Effector CD8-positive, alpha-beta T cell (primary cell): ENCODE measurements at regions not wholly inside any gene's neighbourhood (a gene's known extent, or its start where the extent isn't known, plus 50 kb on each side); places are given as distances from the start of the nearest gene placed in this dataset.

Experiments used
- DNase-seq: peaks from one replicate; lab custom pipeline; 2025; lab: John Stamatoyannopoulos, UW

GRCh38 chr12:127411166-127411915, 855.6 kb upstream of the TMEM132C start:
- no peak for DNase-seq

GRCh38 chr12:127411981-127412380, 855.0 kb upstream of the TMEM132C start:
- no peak for DNase-seq

- no peak for DNase-seq
These were observed 854.1 kb upstream of the TMEM132C start for GRCh38 chr12:127412866-127413265.

GRCh38 chr12:127414186-127414585, 852.8 kb upstream of the TMEM132C start:
- no peak for DNase-seq

GRCh38 chr12:127414636-127415035, 852.3 kb upstream of the TMEM132C start:
- DNase-seq, result no peak

GRCh38 chr12:127416796-127417195, 850.2 kb upstream of the TMEM132C start:
- DNase-seq, result no peak

- DNase-seq, result no peak
These were observed 847.9 kb upstream of the TMEM132C start for GRCh38 chr12:127419111-127419510.

- no peak for DNase-seq
These were observed 845.4 kb upstream of the TMEM132C start for GRCh38 chr12:127421614-127422013.

GRCh38 chr12:127422935-127423566, 843.9 kb upstream of the TMEM132C start:
- DNase-seq, result no peak

- no peak for DNase-seq
These were observed 841.5 kb upstream of the TMEM132C start for GRCh38 chr12:127425474-127425873.

- no peak for DNase-seq
These were observed 838.5 kb upstream of the TMEM132C start for GRCh38 chr12:127428420-127428819.

- no peak for DNase-seq
These were observed 837.3 kb upstream of the TMEM132C start for GRCh38 chr12:127429551-127430285.

GRCh38 chr12:127430401-127430800, 836.6 kb upstream of the TMEM132C start:
- no peak for DNase-seq

GRCh38 chr12:127431177-127431576, 835.8 kb upstream of the TMEM132C start:
- DNase-seq, result no peak

GRCh38 chr12:127431594-127431993, 835.4 kb upstream of the TMEM132C start:
- no peak for DNase-seq

- no peak for DNase-seq
These were observed 831.5 kb upstream of the TMEM132C start for GRCh38 chr12:127435439-127435838.

- no peak for DNase-seq
These were observed 828.3 kb upstream of the TMEM132C start for GRCh38 chr12:127438512-127439244.

GRCh38 chr12:127445581-127446139, 821.3 kb upstream of the TMEM132C start:
- DNase-seq, result no peak

GRCh38 chr12:127448906-127449305, 818.1 kb upstream of the TMEM132C start:
- DNase-seq, result no peak

- no peak for DNase-seq
These were observed 816.1 kb upstream of the TMEM132C start for GRCh38 chr12:127450826-127451225.

- no peak for DNase-seq
These were observed 811.4 kb upstream of the TMEM132C start for GRCh38 chr12:127455347-127456265.
